GM21360 (cell line): ENCODE measurements at regions not wholly inside any gene's neighbourhood (a gene's known extent, or its start where the extent isn't known, plus 50 kb on each side); places are given as distances from the start of the nearest gene placed in this dataset.

Source experiments
- ATAC-seq: cut with Tn5 transposase; IDR thresholded peaks from one replicate; pipeline ENCODE4 v1.9.1; 2021; ENCODE audit warnings: mild to moderate bottlenecking, moderate library complexity; ENCODE audit not compliant: unreplicated experiment

DNA sequence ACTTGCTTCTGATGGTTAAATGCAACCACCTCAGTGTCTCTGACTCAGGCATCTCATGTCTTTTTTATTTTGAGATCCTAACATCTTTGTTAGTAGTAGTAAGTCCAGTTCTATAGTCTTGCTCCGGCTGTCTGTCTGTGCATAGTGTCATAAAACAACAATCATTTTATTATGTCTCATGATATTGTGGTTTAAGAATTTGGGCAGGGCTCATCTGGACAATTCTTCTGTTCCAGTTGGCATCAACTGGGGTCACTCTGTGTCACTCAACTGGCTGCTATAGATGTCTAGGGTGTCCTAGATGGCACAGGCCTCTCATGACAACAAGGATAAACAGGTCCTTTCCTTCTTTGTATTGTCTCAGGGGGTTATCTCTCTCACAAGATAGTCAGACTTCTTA lies 299.6 kb upstream of the ZNF521 start:
- ATAC-seq, result no peak

DNA sequence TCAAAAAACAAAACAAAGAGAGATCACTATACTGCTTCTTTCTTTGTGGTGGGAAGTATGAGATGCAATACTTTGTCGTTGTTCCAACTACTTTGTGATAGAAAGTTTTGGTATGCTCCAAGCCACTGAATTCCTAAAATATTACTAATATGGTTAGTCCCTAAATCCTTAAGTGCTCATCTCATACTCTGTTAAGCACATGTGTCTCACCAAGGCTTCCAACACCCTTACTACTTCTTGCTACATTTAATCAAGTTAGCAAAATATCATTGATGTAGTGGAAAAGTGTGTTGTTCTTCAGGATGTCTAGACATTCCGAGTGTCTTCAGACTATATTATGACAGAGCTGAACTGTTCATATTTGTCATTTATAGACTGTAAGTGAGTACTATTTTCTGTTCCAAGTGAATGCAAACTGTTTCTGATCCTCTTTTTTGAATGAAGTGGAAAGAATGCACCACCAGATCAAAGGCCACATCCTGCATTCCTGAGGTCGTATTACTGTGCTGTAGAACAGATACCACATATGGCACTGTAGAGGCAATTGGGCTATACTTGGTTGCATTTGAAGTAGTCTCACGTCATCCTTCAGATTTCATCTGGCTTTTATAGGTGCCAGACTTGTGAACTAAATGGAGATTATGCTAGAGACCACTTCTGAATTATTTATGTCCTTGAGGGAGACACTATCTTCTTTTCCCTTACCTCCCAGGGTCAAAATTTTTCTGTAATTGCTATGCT lies 298.4 kb upstream of the ZNF521 start:
- no peak for ATAC-seq

DNA sequence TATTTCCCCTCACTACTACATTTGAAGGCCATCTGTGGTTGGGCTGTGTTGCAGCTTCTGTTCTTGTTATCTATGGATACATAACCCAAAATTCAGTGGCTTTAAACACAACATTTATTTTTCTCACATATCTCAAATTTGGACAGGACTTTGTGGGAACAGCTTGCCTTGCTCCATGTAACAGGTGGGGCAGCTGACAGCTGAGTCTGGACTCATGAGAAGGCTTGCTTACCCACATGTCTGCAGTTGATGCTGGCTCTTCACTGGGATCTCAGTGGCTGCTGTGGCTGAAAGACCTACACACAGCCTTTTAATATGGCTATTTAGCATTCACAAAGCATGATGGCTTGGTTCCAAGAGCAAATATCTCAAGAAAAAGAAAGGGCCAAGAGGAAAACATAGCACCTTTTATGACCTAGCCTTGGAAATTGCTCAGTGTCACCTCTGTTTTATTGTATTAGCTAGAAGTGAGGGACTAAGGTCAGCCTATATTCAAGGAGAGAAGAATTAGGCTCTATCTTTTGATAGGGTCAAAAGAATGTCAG lies 296.8 kb upstream of the ZNF521 start:
- no peak for ATAC-seq

DNA sequence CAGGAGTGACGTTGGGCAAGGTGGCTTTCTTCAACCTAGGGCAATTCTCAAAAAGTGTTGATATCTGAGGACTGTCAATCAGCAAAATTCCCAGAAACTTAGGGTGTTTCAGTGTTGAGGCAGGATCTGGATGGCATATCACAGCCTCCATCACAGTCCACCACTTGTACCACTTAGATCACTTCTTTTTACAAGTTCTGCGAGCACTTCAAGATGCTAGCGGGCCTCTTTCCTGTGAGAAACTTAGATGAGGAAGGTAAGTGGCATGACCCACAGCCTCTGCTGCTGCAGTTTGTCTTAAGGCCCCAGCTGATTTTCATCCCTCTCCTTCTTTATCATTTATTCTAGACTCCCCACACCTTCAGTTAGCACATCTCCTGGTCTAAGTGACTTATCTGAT lies 295.4 kb upstream of the ZNF521 start:
- no peak for ATAC-seq

- no peak for ATAC-seq
Observed at GRCh38 chr18:25646971-25647370, 295.0 kb upstream of the ZNF521 start.

- no peak for ATAC-seq
Observed at GRCh38 chr18:25639596-25639995, 287.6 kb upstream of the ZNF521 start.

GRCh38 chr18:25633563-25633962 lies 281.6 kb upstream of the ZNF521 start:
- no peak for ATAC-seq

DNA sequence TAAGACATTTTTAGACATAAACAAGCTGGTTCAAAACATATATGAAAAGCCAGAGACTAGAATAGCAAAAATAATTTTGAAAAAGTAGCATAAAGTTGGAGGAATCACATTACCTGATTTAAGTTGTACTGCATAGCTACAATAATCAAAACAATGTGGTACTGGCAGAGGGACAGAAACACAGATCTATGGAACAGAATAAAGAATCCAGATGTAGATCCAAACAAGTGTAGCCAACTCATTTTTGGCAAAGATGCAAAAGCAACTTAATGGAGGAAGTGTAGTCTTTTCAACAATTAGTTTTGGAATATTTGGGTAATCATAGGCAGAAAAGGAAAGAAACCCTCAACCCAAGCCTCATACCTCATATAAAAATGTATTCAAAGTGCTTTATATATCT lies 278.7 kb upstream of the ZNF521 start:
- no peak for ATAC-seq

DNA sequence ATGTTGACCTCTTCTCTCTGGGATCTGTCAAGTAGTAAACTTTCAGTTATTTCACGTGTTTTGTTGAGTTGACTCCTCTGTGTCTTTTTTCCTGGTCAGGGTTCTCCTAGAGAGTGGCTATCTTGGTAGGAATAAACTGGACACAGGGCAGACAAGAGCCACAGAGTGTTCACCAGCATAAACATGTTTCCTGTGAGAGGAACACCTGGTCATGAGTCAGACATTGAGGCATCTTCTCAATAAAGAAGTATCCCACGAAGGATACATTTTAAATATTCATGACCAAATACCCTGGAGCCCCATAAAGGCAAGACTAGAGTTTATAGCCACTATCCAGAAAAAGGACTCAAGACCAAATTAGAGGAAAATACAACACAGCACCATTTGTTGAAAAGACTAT lies 269.7 kb upstream of the ZNF521 start:
- no peak for ATAC-seq

- ATAC-seq, result no peak
Observed at GRCh38 chr18:25621144-25621543, 269.2 kb upstream of the ZNF521 start.

- no peak for ATAC-seq
Observed at GRCh38 chr18:25614168-25614567, 262.2 kb upstream of the ZNF521 start.

GRCh38 chr18:25612466-25612865 lies 260.5 kb upstream of the ZNF521 start:
- no peak for ATAC-seq

GRCh38 chr18:25608091-25608490 lies 256.1 kb upstream of the ZNF521 start:
- ATAC-seq, result no peak

- no peak for ATAC-seq
Observed at GRCh38 chr18:25604894-25605597, 253.1 kb upstream of the ZNF521 start.

DNA sequence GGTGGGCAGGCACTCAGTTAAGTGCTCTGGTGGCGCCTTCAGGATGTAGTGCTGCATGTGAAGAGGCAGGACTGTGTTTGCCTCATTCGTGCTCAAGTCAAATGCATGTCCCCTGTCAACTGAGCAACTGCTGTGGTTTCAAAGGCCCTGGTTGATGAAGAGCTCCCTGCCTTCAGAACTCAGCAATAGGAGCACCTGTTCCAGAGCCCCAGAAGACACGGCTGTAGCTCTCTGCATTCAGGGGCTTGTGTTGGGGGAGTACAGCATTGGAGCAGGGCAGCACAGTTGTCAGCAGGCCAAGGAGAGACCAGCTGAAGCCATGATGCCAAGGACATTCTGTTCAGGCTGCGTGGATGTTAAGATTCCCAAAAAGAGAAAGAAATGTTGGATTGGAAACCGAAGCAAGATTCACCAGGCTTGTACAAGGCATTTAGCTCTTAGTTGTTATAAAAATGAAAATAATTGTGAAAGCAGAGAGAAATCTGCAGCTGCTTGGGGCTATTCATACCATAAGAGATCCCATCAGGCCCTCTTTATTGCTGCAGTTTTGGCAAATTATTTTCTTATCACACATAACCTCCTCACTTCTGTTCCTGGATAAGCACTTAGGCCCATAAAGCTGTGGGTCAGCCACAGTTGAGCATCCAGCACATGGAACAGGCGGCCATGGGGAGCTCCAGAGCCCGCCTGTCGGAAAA lies 252.4 kb upstream of the ZNF521 start:
- no peak for ATAC-seq

DNA sequence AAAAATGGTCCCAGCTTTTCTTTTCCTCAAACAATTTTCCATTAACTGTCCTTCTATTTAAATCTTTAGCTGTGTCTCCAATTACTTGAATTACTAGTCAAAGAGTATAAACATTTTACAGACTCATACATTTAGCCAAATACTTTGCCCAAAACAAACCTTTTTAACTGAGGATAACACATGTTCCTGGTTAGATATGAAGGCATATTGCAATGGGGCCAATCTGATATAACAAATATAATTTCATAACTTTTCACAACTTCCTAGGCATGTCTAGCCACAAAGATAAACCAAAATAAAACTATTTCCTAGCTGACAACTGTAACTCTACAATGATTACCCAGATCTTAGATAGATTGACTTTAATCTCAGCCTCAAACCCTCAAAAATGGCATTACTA lies 247.5 kb upstream of the ZNF521 start:
- ATAC-seq, result no peak

GRCh38 chr18:25597476-25597875 lies 245.5 kb upstream of the ZNF521 start:
- ATAC-seq, result no peak

- no peak for ATAC-seq
Observed at GRCh38 chr18:25595274-25596060, 243.5 kb upstream of the ZNF521 start.

DNA sequence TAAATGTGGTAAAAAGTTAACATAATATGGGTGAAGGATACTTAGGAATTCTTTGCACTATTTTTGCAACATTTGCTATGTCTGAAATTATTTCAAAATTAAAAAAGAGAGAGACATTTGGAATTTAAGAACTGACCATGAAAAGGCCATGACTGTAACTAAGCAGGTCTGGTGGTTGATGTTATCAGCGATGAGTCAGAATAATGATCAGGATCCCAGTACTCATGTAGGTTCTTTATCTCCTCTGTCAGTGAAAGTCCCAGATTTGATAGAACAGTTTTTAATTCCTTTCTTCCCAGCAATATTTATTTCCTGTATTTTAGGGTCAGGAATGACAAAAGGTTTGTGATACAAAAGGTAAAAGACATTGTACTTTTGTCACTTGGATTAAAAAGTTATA lies 242.4 kb upstream of the ZNF521 start:
- no peak for ATAC-seq

DNA sequence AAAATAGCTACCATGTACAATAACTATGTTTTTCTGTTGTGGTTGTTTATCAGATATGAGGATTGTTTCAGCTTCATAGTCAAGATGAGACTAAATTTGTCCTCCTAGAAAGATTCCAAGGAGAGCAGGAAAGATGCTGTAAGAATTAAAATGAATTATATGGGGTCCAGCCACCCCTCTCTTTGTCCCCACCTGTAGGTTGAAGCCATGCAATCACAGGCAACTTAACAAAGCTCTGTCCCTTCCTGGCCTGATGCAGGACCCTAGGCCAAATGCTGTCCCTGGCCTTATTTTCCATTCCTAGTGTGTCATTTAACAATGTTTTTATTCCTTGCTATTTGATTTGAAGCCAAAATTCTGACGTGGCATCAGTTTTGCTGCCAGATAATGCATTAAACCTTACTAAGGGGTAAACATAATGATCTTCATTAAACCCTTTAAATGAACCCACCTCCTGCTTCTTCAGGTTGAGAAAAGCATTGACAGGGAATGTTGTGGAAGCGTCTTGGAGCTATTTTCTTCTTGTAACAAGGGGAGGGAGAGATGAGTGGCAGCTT lies 240.9 kb upstream of the ZNF521 start:
- no peak for ATAC-seq

- no peak for ATAC-seq
Observed at GRCh38 chr18:25590456-25590855, 238.5 kb upstream of the ZNF521 start.
